Caco-2 (cell line): ENCODE measurements at regions not wholly inside any gene's neighbourhood (a gene's known extent, or its start where the extent isn't known, plus 50 kb on each side); places are given as distances from the start of the nearest gene placed in this dataset.

ENCODE experiments used
- BruUV-seq: library from RNA; stranded (reverse); fragments of 400-500 nt; replicated peaks from 2 replicates; lab custom pipeline; 2021; lab: Mats Ljungman, UMichigan
- CTCF ChIA-PET: fragments of 300-600 bp; sonication (Branson Sonifier 250); formaldehyde crosslinking; loops from one replicate; lab custom pipeline; 2022; ENCODE audit warnings: antibody characterized with exemption; lab: Charles Lee
- POLR2A ChIA-PET: fragments of 300-600 bp; sonication (Branson Sonifier 250); formaldehyde crosslinking; loops from one replicate; lab custom pipeline; 2022; ENCODE audit warnings: antibody characterized with exemption; lab: Charles Lee
- DNase-seq, 2 experiments: peaks; one replicate each; pipeline versions ENCODE4 v3.0.0 to v3.0.0-alpha.2; 2020 to 2022
- H3K27me3 ChIP-seq: replicated peaks from 2 replicates; pipeline ENCODE4 v1.6.0; 2011; ENCODE audit warnings: low read length; ENCODE audit not compliant: control insufficient read depth, insufficient read depth
- H3K36me3 ChIP-seq: 2 replicates; pipeline ENCODE4 v1.5.1; 2011; ENCODE audit warnings: low read length; ENCODE audit not compliant: control insufficient read depth, insufficient read depth
- H3K4me1 ChIP-seq: fragments of 250-450 bp; sonication (Bioruptor Pico); 2 replicates; pipeline ENCODE4 v1.5.1; 2020; ENCODE audit warnings: mild to moderate bottlenecking
- H3K4me3 ChIP-seq: 2 replicates; pipeline ENCODE4 v1.5.1; 2011; ENCODE audit warnings: low read depth, mild to moderate bottlenecking, control low read depth, low read length
- H3K9me3 ChIP-seq: fragments of 250-450 bp; sonication (Bioruptor Pico); 2 replicates; pipeline ENCODE4 v1.5.1; 2020; ENCODE audit warnings: mild to moderate bottlenecking, moderate library complexity
- H3K27ac Mint-ChIP-seq: one replicate; pipeline ENCODE4 v1.8.0; 2022; ENCODE audit warnings: mixed read lengths; ENCODE audit not compliant: unreplicated experiment
- H3K27me3 Mint-ChIP-seq: one replicate; pipeline ENCODE4 v1.8.0; 2022; ENCODE audit warnings: mixed read lengths; ENCODE audit not compliant: insufficient read depth, unreplicated experiment
- H3K36me3 Mint-ChIP-seq: one replicate; pipeline ENCODE4 v1.8.0; 2022; ENCODE audit warnings: mild to moderate bottlenecking, mixed read lengths; ENCODE audit not compliant: insufficient read depth, unreplicated experiment
- H3K4me1 Mint-ChIP-seq: one replicate; pipeline ENCODE4 v1.8.0; 2022; ENCODE audit warnings: low read depth, mixed read lengths; ENCODE audit not compliant: unreplicated experiment
- H3K4me3 Mint-ChIP-seq: one replicate; pipeline ENCODE4 v1.8.0; 2022; ENCODE audit warnings: mild to moderate bottlenecking, moderate library complexity, mixed read lengths; ENCODE audit not compliant: unreplicated experiment
- H3K9me3 Mint-ChIP-seq: one replicate; pipeline ENCODE4 v1.8.0; 2022; ENCODE audit warnings: mixed read lengths; ENCODE audit not compliant: unreplicated experiment
- intact Hi-C: fragments of 100-400 bp; cut with micrococcal nuclease; formaldehyde crosslinking; loops from one replicate; pipeline ENCODE4 v1.10.0; 2022; ENCODE audit not compliant: unreplicated experiment
- TF ChIP-seq, protein P1 (sequence below), 2 experiments: fragments of 200-600 bp in 1 of 2; IDR thresholded peaks; 1 replicate in 1 of 2; 2 replicates in 1 of 2; pipeline versions ENCODE4 v1.5.1 to v1.8.0; 2011 to 2022; ENCODE audit warnings: antibody characterized with exemption in 1 of 2, control low read depth in 1 of 2, inconsistent platforms in 1 of 2, low read depth in 1 of 2, low read length in 1 of 2, mild to moderate bottlenecking in 1 of 2, moderate library complexity in 1 of 2; ENCODE audit not compliant: insufficient read depth in 1 of 2, severe bottlenecking in 1 of 2, unreplicated experiment in 1 of 2

DNA sequence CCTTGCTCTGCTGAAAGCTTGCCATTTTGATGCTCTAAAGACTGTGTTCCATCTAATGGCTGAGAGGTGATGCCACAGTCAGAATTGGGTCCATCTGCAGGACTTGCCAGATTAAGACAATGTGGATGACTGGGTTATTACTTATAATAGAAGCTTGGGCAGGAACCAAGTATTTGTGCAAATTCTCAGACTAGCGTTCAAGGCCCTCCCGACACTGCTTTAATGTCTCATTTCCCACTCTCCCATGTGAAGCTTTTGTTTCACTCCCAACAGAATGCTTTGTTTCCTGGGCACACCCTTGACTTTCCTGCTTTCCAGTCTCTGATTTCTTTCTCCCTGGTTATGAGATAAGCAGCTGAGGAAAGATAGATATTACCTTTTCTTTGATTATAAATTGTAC, 215.8 kb downstream of the KCNS3 start:
- Mint-ChIP-seq H3K27ac (no peak overlapping the region), H3K27me3 (peaks cover 9% of the 10 kb centered on the region), H3K4me1 (no peaks in the 10 kb centered on the region), H3K9me3 (no peaks in the 10 kb centered on the region), H3K36me3 (no peaks in the 10 kb centered on the region), H3K4me3 (no peak overlapping the region)
- Histone ChIP-seq H3K4me3 (no peak overlapping the region), H3K9me3 (no peaks in the 10 kb centered on the region), H3K4me1 (no peaks in the 10 kb centered on the region), H3K27me3 (no peaks in the 10 kb centered on the region), H3K36me3 (no peaks in the 10 kb centered on the region)
- DNase-seq: no peak
- ChIA-PET CTCF (no interaction called here), POLR2A (no interaction called here)
- intact Hi-C loops: no loop called here
- TF ChIP-seq, protein P1, sequence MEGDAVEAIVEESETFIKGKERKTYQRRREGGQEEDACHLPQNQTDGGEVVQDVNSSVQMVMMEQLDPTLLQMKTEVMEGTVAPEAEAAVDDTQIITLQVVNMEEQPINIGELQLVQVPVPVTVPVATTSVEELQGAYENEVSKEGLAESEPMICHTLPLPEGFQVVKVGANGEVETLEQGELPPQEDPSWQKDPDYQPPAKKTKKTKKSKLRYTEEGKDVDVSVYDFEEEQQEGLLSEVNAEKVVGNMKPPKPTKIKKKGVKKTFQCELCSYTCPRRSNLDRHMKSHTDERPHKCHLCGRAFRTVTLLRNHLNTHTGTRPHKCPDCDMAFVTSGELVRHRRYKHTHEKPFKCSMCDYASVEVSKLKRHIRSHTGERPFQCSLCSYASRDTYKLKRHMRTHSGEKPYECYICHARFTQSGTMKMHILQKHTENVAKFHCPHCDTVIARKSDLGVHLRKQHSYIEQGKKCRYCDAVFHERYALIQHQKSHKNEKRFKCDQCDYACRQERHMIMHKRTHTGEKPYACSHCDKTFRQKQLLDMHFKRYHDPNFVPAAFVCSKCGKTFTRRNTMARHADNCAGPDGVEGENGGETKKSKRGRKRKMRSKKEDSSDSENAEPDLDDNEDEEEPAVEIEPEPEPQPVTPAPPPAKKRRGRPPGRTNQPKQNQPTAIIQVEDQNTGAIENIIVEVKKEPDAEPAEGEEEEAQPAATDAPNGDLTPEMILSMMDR (IDR thresholded peaks at IDR 0.05; ENCODE audit: insufficient read depth in 1 of 2, low read depth in 1 of 2, low read length in 1 of 2, severe bottlenecking in 1 of 2, unreplicated experiment in 1 of 2): no peak
- BruUV-seq: no TSS peak

DNA sequence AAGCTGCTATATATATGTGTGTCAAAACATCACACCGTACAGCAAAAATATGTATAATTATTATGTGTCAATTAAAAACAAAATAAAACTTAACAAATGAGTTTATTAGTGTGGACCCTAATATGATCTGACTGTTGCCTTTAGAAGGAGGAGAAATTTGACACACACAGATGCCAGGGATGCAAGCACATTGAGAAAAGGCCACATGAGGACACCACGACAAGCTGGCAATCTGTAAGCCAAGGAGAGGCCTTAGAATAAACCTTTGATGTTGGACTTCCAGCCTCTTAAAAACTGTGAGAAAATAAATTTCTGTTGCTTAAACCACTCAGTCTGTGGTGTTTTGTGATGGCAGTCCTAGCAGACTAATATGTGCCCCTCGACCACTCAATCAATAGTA, 214.7 kb downstream of the KCNS3 start:
- no peak for DNase-seq
- Mint-ChIP-seq H3K9me3 (no peaks in the 10 kb centered on the region), H3K36me3 (no peaks in the 10 kb centered on the region), H3K27me3 (peaks cover 9% of the 10 kb centered on the region), H3K27ac (no peak overlapping the region), H3K4me3 (no peak overlapping the region), H3K4me1 (no peaks in the 10 kb centered on the region)
- BruUV-seq: no TSS peak
- intact Hi-C loops: no loop called here
- Histone ChIP-seq H3K9me3 (no peaks in the 10 kb centered on the region), H3K4me1 (no peaks in the 10 kb centered on the region), H3K27me3 (no peaks in the 10 kb centered on the region), H3K36me3 (no peaks in the 10 kb centered on the region), H3K4me3 (no peak overlapping the region)
- ChIA-PET POLR2A (no interaction called here), CTCF (no interaction called here)
- TF ChIP-seq, protein P1 (IDR thresholded peaks at IDR 0.05; ENCODE audit: insufficient read depth in 1 of 2, low read depth in 1 of 2, low read length in 1 of 2, severe bottlenecking in 1 of 2, unreplicated experiment in 1 of 2): no peak

DNA sequence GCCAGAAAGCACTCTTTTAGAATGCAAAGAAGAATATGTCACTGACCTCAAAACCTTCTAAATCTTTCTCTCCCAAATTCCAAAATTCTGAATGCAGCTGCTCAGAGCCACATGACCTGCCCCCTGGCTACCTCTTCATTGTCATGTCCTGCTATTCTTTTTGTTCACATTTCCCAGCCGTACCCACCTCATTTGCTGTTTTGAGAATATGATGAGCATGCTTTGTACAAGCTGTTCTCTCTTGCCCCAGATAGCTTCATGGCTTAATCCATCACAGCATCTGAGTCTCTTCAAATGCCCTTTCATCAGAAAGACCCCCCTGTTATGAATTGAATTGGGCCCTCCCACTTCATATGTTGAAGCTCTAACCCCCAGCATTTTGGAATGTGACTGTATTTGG, 214.3 kb downstream of the KCNS3 start:
- DNase-seq: no peak
- peaks cover 9% of the 10 kb centered on the region for H3K27me3 Mint-ChIP-seq
- intact Hi-C loops: no loop called here
- TF ChIP-seq, protein P1 (IDR thresholded peaks at IDR 0.05; ENCODE audit: insufficient read depth in 1 of 2, low read depth in 1 of 2, low read length in 1 of 2, severe bottlenecking in 1 of 2, unreplicated experiment in 1 of 2): no peak
- H3K9me3 Mint-ChIP-seq: no peaks in the 10 kb centered on the region
- no TSS peak for BruUV-seq
- H3K4me1 Mint-ChIP-seq: no peaks in the 10 kb centered on the region
- H3K36me3 Mint-ChIP-seq: no peaks in the 10 kb centered on the region
- H3K9me3 ChIP-seq: no peaks in the 10 kb centered on the region
- no peak overlapping the region for H3K4me3 Mint-ChIP-seq
- POLR2A ChIA-PET: no interaction called here
- H3K4me3 ChIP-seq: no peak overlapping the region
- no peaks in the 10 kb centered on the region for H3K4me1 ChIP-seq
- CTCF ChIA-PET: no interaction called here
- H3K27ac Mint-ChIP-seq: no peak overlapping the region
- H3K27me3 ChIP-seq: no peaks in the 10 kb centered on the region
- no peaks in the 10 kb centered on the region for H3K36me3 ChIP-seq
